Activated naive CD8-positive, alpha-beta T cell treated with anti-CD3 and anti-CD28 coated beads for 36 hours (primary cell): ENCODE measurements at regions not wholly inside any gene's neighbourhood (a gene's known extent, or its start where the extent isn't known, plus 50 kb on each side); places are given as distances from the start of the nearest gene placed in this dataset.

ENCODE experiments used
- DNase-seq: peaks from one replicate; pipeline ENCODE4 v3.0.0; 2021
- H3K27ac Mint-ChIP-seq: one replicate; pipeline ENCODE4 v1.8.0; 2022; ENCODE audit warnings: mild to moderate bottlenecking, moderate library complexity, mixed read lengths
- H3K27me3 Mint-ChIP-seq: one replicate; pipeline ENCODE4 v1.8.0; 2022; ENCODE audit warnings: mild to moderate bottlenecking, mixed read lengths
- H3K36me3 Mint-ChIP-seq: one replicate; pipeline ENCODE4 v1.8.0; 2021; ENCODE audit warnings: mild to moderate bottlenecking, mixed read lengths
- H3K4me1 Mint-ChIP-seq: one replicate; pipeline ENCODE4 v1.8.0; 2021; ENCODE audit warnings: mixed read lengths
- H3K4me3 Mint-ChIP-seq: one replicate; pipeline ENCODE4 v1.8.0; 2022; ENCODE audit warnings: mild to moderate bottlenecking, moderate library complexity, mixed read lengths
- H3K9me3 Mint-ChIP-seq: one replicate; pipeline ENCODE4 v1.8.0; 2022; ENCODE audit warnings: mixed read lengths

DNA sequence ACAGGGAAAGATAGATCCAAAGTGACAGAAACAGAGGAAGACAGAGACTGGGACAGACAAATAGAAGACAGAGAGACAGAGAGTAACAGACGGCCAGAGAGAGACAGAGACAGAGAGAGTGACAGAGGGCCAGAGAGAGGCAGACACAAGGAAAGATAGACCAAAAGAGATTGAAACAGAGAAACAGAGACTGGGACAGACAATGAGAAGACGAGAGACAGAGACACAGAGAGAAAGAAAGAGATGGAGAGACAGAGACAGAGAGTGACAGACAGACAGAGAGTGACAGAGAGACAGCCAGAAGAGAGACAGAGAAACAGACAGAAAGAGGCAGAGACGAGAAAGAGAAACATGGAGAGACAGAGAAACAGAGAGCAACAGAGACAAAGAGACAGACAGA is 127.3 kb downstream of the UQCRFS1 start:
- H3K4me1 Mint-ChIP-seq, result no peaks in the 10 kb centered on the region

GRCh38 chr19:29085206-29085605 is 127.7 kb downstream of the UQCRFS1 start:
- H3K4me1 Mint-ChIP-seq, result no peaks in the 10 kb centered on the region
- no peaks in the 10 kb centered on the region for H3K9me3 Mint-ChIP-seq
- H3K36me3 Mint-ChIP-seq, result no peaks in the 10 kb centered on the region
- H3K27ac Mint-ChIP-seq, result no peak overlapping the region
- no peak overlapping the region for H3K4me3 Mint-ChIP-seq
- no peak for DNase-seq
- peaks cover 5% of the 10 kb centered on the region for H3K27me3 Mint-ChIP-seq

More for the DNA sequence above, 127.3 kb downstream of the UQCRFS1 start:
- H3K27me3 Mint-ChIP-seq, result peaks cover 5% of the 10 kb centered on the region
- DNase-seq, result no peak
- no peaks in the 10 kb centered on the region for H3K36me3 Mint-ChIP-seq
- no peak overlapping the region for H3K4me3 Mint-ChIP-seq
- no peak overlapping the region for H3K27ac Mint-ChIP-seq
- H3K9me3 Mint-ChIP-seq, result no peaks in the 10 kb centered on the region

GRCh38 chr19:29084266-29084665 is 128.7 kb downstream of the UQCRFS1 start:
- no peak for DNase-seq
- no peaks in the 10 kb centered on the region for H3K36me3 Mint-ChIP-seq
- H3K4me3 Mint-ChIP-seq, result no peak overlapping the region
- peaks cover 5% of the 10 kb centered on the region for H3K27me3 Mint-ChIP-seq
- H3K9me3 Mint-ChIP-seq, result no peaks in the 10 kb centered on the region
- H3K4me1 Mint-ChIP-seq, result no peaks in the 10 kb centered on the region
- H3K27ac Mint-ChIP-seq, result no peak overlapping the region

DNA sequence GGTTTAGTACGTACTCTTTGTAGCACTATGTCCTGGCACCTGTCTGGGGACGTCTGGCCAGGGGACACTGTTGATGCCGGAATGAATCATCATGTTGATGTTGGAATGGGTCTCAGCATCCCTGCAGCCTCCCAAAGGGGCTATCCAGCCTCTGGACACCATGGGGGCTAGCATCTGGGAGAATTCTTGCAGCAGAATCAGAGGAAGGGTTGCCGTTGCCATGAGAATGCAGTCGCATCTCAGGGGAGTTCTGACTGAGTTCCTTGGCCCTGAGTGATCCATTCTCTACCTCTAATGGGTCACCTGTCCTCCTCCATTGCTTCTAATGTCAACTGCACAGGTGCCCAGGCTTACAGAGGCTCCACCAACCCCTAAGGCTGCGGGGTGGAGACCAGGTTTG is 129.1 kb downstream of the UQCRFS1 start:
- H3K27ac Mint-ChIP-seq, result no peak overlapping the region
- H3K9me3 Mint-ChIP-seq, result no peaks in the 10 kb centered on the region
- DNase-seq, result no peak
- H3K4me1 Mint-ChIP-seq, result no peaks in the 10 kb centered on the region
- peaks cover 5% of the 10 kb centered on the region for H3K27me3 Mint-ChIP-seq
- H3K36me3 Mint-ChIP-seq, result no peaks in the 10 kb centered on the region
- no peak overlapping the region for H3K4me3 Mint-ChIP-seq

- no peak for DNase-seq
- no peaks in the 10 kb centered on the region for H3K4me1 Mint-ChIP-seq
- H3K27ac Mint-ChIP-seq, result no peak overlapping the region
- H3K36me3 Mint-ChIP-seq, result no peaks in the 10 kb centered on the region
- H3K27me3 Mint-ChIP-seq, result peaks cover 4% of the 10 kb centered on the region
- no peak overlapping the region for H3K4me3 Mint-ChIP-seq
- no peaks in the 10 kb centered on the region for H3K9me3 Mint-ChIP-seq
These were observed 133.5 kb downstream of the UQCRFS1 start for GRCh38 chr19:29079356-29080032.

- no peak overlapping the region for H3K27ac Mint-ChIP-seq
- no peak for DNase-seq
- H3K36me3 Mint-ChIP-seq, result no peaks in the 10 kb centered on the region
- H3K4me1 Mint-ChIP-seq, result no peaks in the 10 kb centered on the region
- no peak overlapping the region for H3K4me3 Mint-ChIP-seq
- H3K27me3 Mint-ChIP-seq, result no peaks in the 10 kb centered on the region
- no peaks in the 10 kb centered on the region for H3K9me3 Mint-ChIP-seq
These were observed 136.0 kb downstream of the UQCRFS1 start for GRCh38 chr19:29076963-29077362.

- Mint-ChIP-seq H3K9me3 (no peaks in the 10 kb centered on the region), H3K4me1 (no peaks in the 10 kb centered on the region), H3K27ac (no peak overlapping the region), H3K4me3 (no peak overlapping the region), H3K27me3 (no peaks in the 10 kb centered on the region), H3K36me3 (no peaks in the 10 kb centered on the region)
- no peak for DNase-seq
These were observed 136.8 kb downstream of the UQCRFS1 start for GRCh38 chr19:29076161-29076560.

GRCh38 chr19:29075149-29075548 is 137.8 kb downstream of the UQCRFS1 start:
- H3K36me3 Mint-ChIP-seq, result no peaks in the 10 kb centered on the region
- no peak overlapping the region for H3K27ac Mint-ChIP-seq
- no peaks in the 10 kb centered on the region for H3K9me3 Mint-ChIP-seq
- no peak overlapping the region for H3K4me3 Mint-ChIP-seq
- no peaks in the 10 kb centered on the region for H3K27me3 Mint-ChIP-seq
- DNase-seq, result no peak
- H3K4me1 Mint-ChIP-seq, result no peaks in the 10 kb centered on the region

GRCh38 chr19:29074579-29074978 is 138.4 kb downstream of the UQCRFS1 start:
- DNase-seq, result no peak
- H3K4me3 Mint-ChIP-seq, result no peak overlapping the region
- no peak overlapping the region for H3K27ac Mint-ChIP-seq
- no peaks in the 10 kb centered on the region for H3K27me3 Mint-ChIP-seq
- H3K9me3 Mint-ChIP-seq, result no peaks in the 10 kb centered on the region
- H3K36me3 Mint-ChIP-seq, result no peaks in the 10 kb centered on the region
- no peaks in the 10 kb centered on the region for H3K4me1 Mint-ChIP-seq

DNA sequence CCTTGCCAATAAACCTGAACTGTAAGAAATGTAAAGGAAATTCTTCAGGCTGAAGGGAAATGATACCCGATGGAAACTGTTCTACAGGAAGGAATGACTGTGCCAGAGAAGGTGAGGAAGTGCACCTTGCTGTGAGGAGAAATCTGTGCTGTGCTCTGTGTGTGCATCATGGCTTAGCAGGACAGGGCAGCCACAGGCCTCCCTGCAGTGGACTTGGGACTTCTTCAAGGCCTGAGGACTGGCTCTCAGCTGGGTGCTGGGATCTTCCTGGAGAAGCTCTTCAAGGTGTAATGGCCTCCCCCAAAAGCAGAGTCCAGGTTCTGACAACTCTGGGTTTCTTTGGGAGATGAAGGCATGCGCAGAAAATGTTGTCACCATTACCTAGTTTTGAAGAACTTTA is 145.1 kb downstream of the UQCRFS1 start:
- Mint-ChIP-seq H3K36me3 (no peaks in the 10 kb centered on the region), H3K4me1 (no peaks in the 10 kb centered on the region), H3K4me3 (no peak overlapping the region), H3K9me3 (no peaks in the 10 kb centered on the region), H3K27ac (no peak overlapping the region), H3K27me3 (no peaks in the 10 kb centered on the region)
- DNase-seq, result no peak

DNA sequence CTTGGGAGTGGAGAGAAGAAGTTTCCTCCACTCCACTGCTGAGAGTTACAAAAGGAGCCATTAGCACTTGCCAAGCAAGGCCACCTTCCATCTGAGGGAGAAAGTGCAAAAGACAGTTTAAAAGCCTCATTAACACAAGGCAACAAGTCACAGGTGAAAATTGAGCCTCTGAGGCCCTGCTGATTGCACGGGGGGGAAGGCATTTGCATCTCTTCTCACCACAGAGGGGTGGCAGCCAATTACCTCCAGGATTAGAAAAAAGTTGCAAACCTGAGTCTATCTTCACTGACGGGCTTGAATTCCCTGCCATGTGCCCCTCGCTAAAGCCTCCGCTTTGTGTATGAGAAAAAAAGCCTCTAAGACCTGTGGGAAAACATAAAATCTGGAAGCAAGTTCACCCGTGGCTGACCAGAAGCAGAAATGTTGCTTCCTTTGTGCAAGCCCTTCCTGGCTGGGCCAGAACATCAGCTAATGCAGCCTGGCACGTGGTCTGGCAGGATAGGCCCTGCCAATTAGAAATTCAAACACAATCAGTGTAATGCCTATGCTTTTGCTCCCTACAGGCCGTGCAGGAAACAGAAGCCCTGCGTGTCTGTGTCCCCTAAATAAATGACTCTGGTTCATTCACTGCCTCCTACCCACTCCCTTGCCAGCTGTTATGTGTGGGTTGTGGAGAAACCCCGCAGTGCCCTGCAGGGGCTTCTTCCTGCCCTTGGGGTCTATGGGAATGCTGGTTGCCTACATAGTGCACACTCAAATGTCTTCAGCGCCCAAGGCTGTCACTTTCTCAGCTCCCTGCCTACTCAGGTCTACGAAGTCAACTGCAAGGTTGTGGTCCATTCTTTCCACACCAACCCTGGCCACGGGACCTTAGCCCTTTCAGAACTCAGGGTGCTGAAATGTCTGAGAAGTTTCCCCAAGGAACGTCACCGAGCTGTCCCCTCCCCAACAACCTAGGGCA is 150.2 kb downstream of the UQCRFS1 start:
- H3K9me3 Mint-ChIP-seq, result peaks cover 1% of the 10 kb centered on the region
- DNase-seq, result no peak
- no peaks in the 10 kb centered on the region for H3K4me1 Mint-ChIP-seq
- no peak overlapping the region for H3K27ac Mint-ChIP-seq
- no peak overlapping the region for H3K4me3 Mint-ChIP-seq
- H3K36me3 Mint-ChIP-seq, result no peaks in the 10 kb centered on the region
- peaks cover 5% of the 10 kb centered on the region for H3K27me3 Mint-ChIP-seq

GRCh38 chr19:29060813-29061364 is 152.1 kb downstream of the UQCRFS1 start:
- DNase-seq, result no peak
- Mint-ChIP-seq H3K4me3 (no peak overlapping the region), H3K9me3 (peaks cover 1% of the 10 kb centered on the region), H3K27ac (no peak overlapping the region), H3K36me3 (no peaks in the 10 kb centered on the region), H3K27me3 (peaks cover 5% of the 10 kb centered on the region), H3K4me1 (no peaks in the 10 kb centered on the region)

DNA sequence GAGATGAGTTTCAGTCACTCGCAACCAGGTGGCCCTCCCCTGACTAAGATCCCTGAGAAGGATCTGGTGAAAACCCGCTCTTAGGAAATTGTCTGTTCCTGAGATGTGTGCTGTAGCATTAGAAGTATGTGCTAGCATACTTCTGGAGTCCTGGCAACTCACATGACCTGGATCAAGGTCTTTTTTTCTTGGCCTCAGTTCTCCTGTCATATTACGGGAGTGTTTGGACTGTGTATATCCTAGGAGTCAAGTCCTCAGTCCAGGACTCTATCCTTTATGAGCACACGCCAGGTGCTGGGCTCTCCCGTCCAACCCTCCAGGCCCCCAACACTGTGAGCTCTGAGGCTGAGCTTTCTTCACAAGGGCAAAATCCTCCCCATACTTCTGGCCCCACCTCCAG is 156.4 kb downstream of the UQCRFS1 start:
- Mint-ChIP-seq H3K9me3 (peaks cover 1% of the 10 kb centered on the region), H3K27me3 (peaks cover 7% of the 10 kb centered on the region), H3K4me3 (no peak overlapping the region), H3K36me3 (no peaks in the 10 kb centered on the region), H3K4me1 (no peaks in the 10 kb centered on the region), H3K27ac (no peak overlapping the region)
- DNase-seq, result no peak

DNA sequence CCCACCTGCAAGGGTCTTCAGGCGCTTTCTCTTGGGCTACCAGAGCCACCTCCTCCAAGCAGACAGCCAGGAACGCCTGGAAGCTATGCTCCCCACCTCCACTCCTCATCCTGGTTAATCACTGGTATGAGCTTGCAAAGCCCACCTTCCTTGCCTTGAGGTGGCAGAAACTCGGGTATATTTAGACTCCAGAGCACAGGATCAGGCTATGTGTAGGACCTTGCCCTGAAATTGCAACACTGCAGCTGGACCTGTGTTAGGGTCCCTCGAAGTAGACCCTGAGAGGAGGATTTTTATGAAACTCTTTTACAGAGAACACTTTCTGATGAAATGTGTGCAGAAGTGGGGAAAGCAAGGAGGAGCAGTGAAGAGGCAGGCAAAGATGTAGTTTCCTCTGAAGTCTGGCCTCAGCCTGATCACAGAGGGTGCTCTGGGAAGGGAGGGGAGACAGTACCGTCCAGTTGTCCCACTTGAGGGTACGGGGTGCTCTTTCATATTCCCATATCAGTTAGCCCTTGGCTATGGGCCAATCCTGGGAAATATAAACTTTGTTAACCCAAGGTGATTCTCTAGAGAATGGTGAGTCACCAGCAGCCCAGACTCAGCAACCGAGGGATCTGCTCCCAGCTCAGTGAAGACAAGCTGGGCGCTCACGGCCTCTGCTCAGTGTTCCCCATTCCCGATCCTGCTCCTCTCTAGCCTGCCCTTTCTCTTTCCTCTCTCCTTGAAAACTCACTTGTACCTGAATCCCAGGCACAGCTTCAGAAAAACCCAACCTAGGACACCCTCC is 157.9 kb downstream of the UQCRFS1 start:
- H3K4me1 Mint-ChIP-seq, result no peaks in the 10 kb centered on the region
- no peaks in the 10 kb centered on the region for H3K36me3 Mint-ChIP-seq
- no peak for DNase-seq
- no peak overlapping the region for H3K27ac Mint-ChIP-seq
- peaks cover 8% of the 10 kb centered on the region for H3K27me3 Mint-ChIP-seq
- H3K4me3 Mint-ChIP-seq, result no peak overlapping the region
- H3K9me3 Mint-ChIP-seq, result peaks cover 1% of the 10 kb centered on the region

- Mint-ChIP-seq H3K4me1 (no peaks in the 10 kb centered on the region), H3K9me3 (no peaks in the 10 kb centered on the region), H3K4me3 (no peak overlapping the region), H3K36me3 (no peaks in the 10 kb centered on the region), H3K27me3 (peaks cover 3% of the 10 kb centered on the region), H3K27ac (no peak overlapping the region)
- DNase-seq, result no peak
These were observed 164.1 kb downstream of the UQCRFS1 start for GRCh38 chr19:29048873-29049272.
